CD8-positive, alpha-beta memory T cell (primary cell): ENCODE measurements at regions not wholly inside any gene's neighbourhood (a gene's known extent, or its start where the extent isn't known, plus 50 kb on each side); places are given as distances from the start of the nearest gene placed in this dataset.

Experiments
- CTCF ChIA-PET: fragments of 350-600 bp; sonication (Branson Sonifier 250); formaldehyde crosslinking; loops from one replicate; lab custom pipeline; 2021; ENCODE audit warnings: antibody characterized with exemption; lab: Charles Lee
- POLR2A ChIA-PET: fragments of 350-600 bp; sonication (Branson Sonifier 250); formaldehyde crosslinking; loops from one replicate; lab custom pipeline; 2021; ENCODE audit warnings: antibody characterized with exemption; lab: Charles Lee
- DNase-seq, 5 donors: peaks; one replicate each; pipeline versions ENCODE4 v3.0.0 to v3.0.0-alpha.2; 2020 to 2022; ENCODE audit warnings: mixed read lengths in 1 of 5
- H3K27ac ChIP-seq: one replicate; pipeline ENCODE4 v1.7.0; 2013; ENCODE audit warnings: low read depth, mild to moderate bottlenecking, low read length, moderate library complexity
- H3K27me3 ChIP-seq: 2 replicates; pipeline ENCODE4 v1.7.0; 2013; ENCODE audit warnings: low read length, mild to moderate bottlenecking; ENCODE audit not compliant: insufficient read depth, poor library complexity, severe bottlenecking
- H3K36me3 ChIP-seq: 2 replicates; pipeline ENCODE4 v1.7.0; 2013; ENCODE audit warnings: mild to moderate bottlenecking, low read length, moderate library complexity; ENCODE audit not compliant: insufficient read depth
- H3K4me1 ChIP-seq: 2 replicates; pipeline ENCODE4 v1.7.0; 2013; ENCODE audit warnings: mild to moderate bottlenecking, low read length, moderate library complexity; ENCODE audit not compliant: insufficient read depth
- H3K4me3 ChIP-seq: 2 replicates; pipeline ENCODE4 v1.7.0; 2013; ENCODE audit warnings: mild to moderate bottlenecking, low read length
- H3K9me3 ChIP-seq: 2 replicates; pipeline ENCODE4 v1.7.0; 2013; ENCODE audit warnings: mild to moderate bottlenecking, low read length
- H3K27ac Mint-ChIP-seq, 8 donors: one replicate each; pipeline ENCODE4 v1.8.0; 2020 to 2021; ENCODE audit warnings: mixed read lengths in 8 of 8, mild to moderate bottlenecking in 6 of 8, inconsistent platforms in 3 of 8, moderate library complexity in 3 of 8
- H3K27me3 Mint-ChIP-seq, 2 donors: one replicate each; pipeline ENCODE4 v1.8.0; 2020 to 2021; ENCODE audit warnings: mixed read lengths in 2 of 2, mild to moderate bottlenecking in 1 of 2, moderate library complexity in 1 of 2
- H3K36me3 Mint-ChIP-seq, 3 donors: one replicate each; pipeline ENCODE4 v1.8.0; 2020 to 2021; ENCODE audit warnings: mixed read lengths in 3 of 3, inconsistent platforms in 1 of 3, mild to moderate bottlenecking in 1 of 3
- H3K4me1 Mint-ChIP-seq, 3 donors: one replicate each; pipeline ENCODE4 v1.8.0; 2020 to 2021; ENCODE audit warnings: mixed read lengths in 3 of 3, inconsistent platforms in 1 of 3, mild to moderate bottlenecking in 1 of 3
- H3K4me3 Mint-ChIP-seq, 7 donors: one replicate each; pipeline ENCODE4 v1.8.0; 2020 to 2021; ENCODE audit warnings: mixed read lengths in 7 of 7, mild to moderate bottlenecking in 6 of 7, moderate library complexity in 4 of 7, inconsistent platforms in 2 of 7
- H3K9me3 Mint-ChIP-seq, 5 donors: one replicate each; pipeline ENCODE4 v1.8.0; 2020 to 2022; ENCODE audit warnings: mixed read lengths in 5 of 5, mild to moderate bottlenecking in 3 of 5, moderate library complexity in 2 of 5, inconsistent platforms in 1 of 5

DNA sequence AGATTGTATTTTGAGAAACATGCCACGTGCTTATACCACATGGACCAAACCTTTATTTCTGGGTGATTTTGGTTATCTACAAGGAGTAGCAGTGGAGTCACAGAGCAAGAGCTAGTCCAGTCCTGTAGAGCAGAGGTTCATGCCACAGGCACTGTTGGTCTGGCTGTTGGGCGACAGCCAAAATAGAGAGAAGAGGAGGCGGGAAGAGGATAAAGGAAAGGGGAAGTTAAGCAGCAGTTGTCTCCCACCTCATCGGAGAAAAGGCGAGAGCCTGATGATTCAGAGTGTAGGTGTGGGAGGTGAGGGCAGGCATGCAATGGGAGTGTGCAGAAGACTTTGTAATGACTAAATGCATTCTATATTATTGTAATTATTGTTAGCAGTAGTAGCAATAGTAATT, 237.5 kb upstream of the ROPN1 start:
- no peaks in the 10 kb centered on the region for H3K4me1 Mint-ChIP-seq

DNA sequence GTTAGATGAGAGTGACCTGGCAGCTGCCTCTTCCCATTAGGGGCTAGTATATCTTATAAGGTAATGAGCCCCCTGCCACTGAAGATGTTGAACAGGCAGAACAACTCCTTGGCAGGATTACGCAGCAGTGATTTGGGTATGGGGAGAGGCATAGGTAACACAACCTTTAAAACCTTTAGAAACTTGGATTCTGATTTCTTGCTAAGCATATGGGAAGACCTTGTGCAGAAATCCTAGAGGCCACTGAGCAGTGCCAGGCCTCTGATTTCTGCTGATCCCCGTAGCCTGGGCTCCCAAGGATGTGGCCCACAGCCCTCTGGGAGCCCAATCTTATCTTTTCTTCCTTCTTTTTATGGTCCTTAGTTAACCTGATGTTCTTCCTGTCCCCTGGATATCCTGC, 237.9 kb upstream of the ROPN1 start:
- Histone ChIP-seq H3K9me3 (no peaks in the 10 kb centered on the region), H3K27ac (no peak overlapping the region), H3K4me1 (no peaks in the 10 kb centered on the region), H3K4me3 (no peak overlapping the region), H3K27me3 (no peaks in the 10 kb centered on the region), H3K36me3 (no peaks in the 10 kb centered on the region)
- peaks cover 13 to 18% of the 10 kb centered on the region in 2 donors for H3K27me3 Mint-ChIP-seq
- ChIA-PET POLR2A (no interaction called here), CTCF (no interaction called here)
- no peak for DNase-seq
- H3K36me3 Mint-ChIP-seq, result no peaks in the 10 kb centered on the region
- no peak overlapping the region for H3K4me3 Mint-ChIP-seq
- H3K27ac Mint-ChIP-seq, result no peak overlapping the region
- H3K9me3 Mint-ChIP-seq, result peaks cover 0 to 3% (median 0%) of the 10 kb centered on the region in 5 donors
- no peaks in the 10 kb centered on the region for H3K4me1 Mint-ChIP-seq

More for the DNA sequence above, 237.5 kb upstream of the ROPN1 start:
- Mint-ChIP-seq H3K27me3 (peaks cover 13 to 15% of the 10 kb centered on the region in 2 donors), H3K4me3 (no peak overlapping the region), H3K36me3 (no peaks in the 10 kb centered on the region), H3K27ac (no peak overlapping the region), H3K9me3 (peaks cover 0 to 3% (median 0%) of the 10 kb centered on the region in 5 donors)
- Histone ChIP-seq H3K27ac (no peak overlapping the region), H3K27me3 (no peaks in the 10 kb centered on the region), H3K36me3 (no peaks in the 10 kb centered on the region), H3K9me3 (no peaks in the 10 kb centered on the region), H3K4me3 (no peak overlapping the region), H3K4me1 (no peaks in the 10 kb centered on the region)
- CTCF ChIA-PET, result no interaction called here
- POLR2A ChIA-PET, result no interaction called here
- DNase-seq, result no peak

GRCh38 chr3:124230432-124230831, 238.5 kb upstream of the ROPN1 start:
- Histone ChIP-seq H3K4me1 (no peaks in the 10 kb centered on the region), H3K4me3 (no peak overlapping the region), H3K9me3 (no peaks in the 10 kb centered on the region), H3K27me3 (no peaks in the 10 kb centered on the region), H3K27ac (no peak overlapping the region), H3K36me3 (no peaks in the 10 kb centered on the region)
- Mint-ChIP-seq H3K36me3 (no peaks in the 10 kb centered on the region), H3K27ac (no peak overlapping the region), H3K27me3 (peaks cover 13 to 19% of the 10 kb centered on the region in 2 donors), H3K4me1 (no peaks in the 10 kb centered on the region), H3K9me3 (peaks cover 0 to 3% (median 0%) of the 10 kb centered on the region in 5 donors), H3K4me3 (no peak overlapping the region)
- DNase-seq, result no peak
- ChIA-PET POLR2A (no interaction called here), CTCF (no interaction called here)

DNA sequence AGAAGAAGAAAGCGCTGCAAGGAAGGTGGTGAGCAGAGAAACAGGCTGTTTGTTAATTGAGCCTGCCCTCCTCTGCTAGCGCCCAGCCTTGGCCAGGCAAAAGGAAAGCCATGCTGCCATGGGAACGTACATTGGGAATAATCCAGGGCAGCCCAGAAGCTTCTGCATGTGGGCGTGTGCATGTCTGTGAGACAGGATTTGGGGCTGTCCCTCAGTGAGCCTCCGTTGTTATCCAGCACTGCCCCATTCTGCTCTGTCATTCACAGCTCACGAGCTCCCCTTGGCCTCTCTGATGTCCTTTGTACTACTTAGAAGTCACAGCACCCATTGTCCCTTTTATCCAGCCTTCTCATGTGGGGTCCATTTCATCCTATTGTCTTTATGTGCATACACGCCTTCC, 239.1 kb upstream of the ROPN1 start:
- no peaks in the 10 kb centered on the region for H3K4me1 Mint-ChIP-seq
- Histone ChIP-seq H3K4me1 (no peaks in the 10 kb centered on the region), H3K36me3 (no peaks in the 10 kb centered on the region), H3K9me3 (no peaks in the 10 kb centered on the region), H3K27ac (no peak overlapping the region), H3K4me3 (no peak overlapping the region), H3K27me3 (no peaks in the 10 kb centered on the region)
- H3K27ac Mint-ChIP-seq, result no peak overlapping the region
- CTCF ChIA-PET, result no interaction called here
- no peak for DNase-seq
- peaks cover 0 to 3% (median 0%) of the 10 kb centered on the region in 5 donors for H3K9me3 Mint-ChIP-seq
- peaks cover 13 to 21% of the 10 kb centered on the region in 2 donors for H3K27me3 Mint-ChIP-seq
- POLR2A ChIA-PET, result no interaction called here
- H3K4me3 Mint-ChIP-seq, result no peak overlapping the region
- H3K36me3 Mint-ChIP-seq, result no peaks in the 10 kb centered on the region

DNA sequence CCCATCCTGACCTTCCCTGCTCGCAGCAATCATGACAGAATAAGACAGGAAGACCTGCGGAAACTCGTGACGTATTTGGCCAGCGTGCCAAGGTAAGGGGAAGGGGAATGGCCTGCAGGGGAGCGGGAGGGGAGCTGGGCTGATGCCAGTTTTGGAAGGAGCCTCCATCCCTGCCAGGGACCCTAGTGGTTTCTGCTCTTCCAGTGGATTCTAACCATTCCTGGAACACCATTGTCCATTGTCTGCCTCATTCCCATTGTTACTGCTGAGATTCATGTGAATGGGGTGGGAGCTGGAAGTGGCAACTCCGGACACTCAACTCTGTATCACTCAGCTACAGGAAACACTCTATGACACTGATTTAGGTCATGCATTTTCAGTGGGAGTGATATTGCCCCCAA, 242.9 kb upstream of the ROPN1 start:
- no peak for DNase-seq
- H3K4me3 Mint-ChIP-seq, result no peak overlapping the region
- H3K4me3 ChIP-seq, result no peak overlapping the region
- H3K36me3 Mint-ChIP-seq, result no peaks in the 10 kb centered on the region
- H3K4me1 Mint-ChIP-seq, result no peaks in the 10 kb centered on the region
- no peaks in the 10 kb centered on the region for H3K9me3 ChIP-seq
- peaks cover 0 to 1% (median 0%) of the 10 kb centered on the region in 5 donors for H3K9me3 Mint-ChIP-seq
- no peaks in the 10 kb centered on the region for H3K4me1 ChIP-seq
- ChIA-PET POLR2A (no interaction called here), CTCF (no interaction called here)
- H3K36me3 ChIP-seq, result no peaks in the 10 kb centered on the region
- peaks cover 13 to 18% of the 10 kb centered on the region in 2 donors for H3K27me3 Mint-ChIP-seq
- no peaks in the 10 kb centered on the region for H3K27me3 ChIP-seq
- H3K27ac Mint-ChIP-seq, result no peak overlapping the region
- H3K27ac ChIP-seq, result no peak overlapping the region

DNA sequence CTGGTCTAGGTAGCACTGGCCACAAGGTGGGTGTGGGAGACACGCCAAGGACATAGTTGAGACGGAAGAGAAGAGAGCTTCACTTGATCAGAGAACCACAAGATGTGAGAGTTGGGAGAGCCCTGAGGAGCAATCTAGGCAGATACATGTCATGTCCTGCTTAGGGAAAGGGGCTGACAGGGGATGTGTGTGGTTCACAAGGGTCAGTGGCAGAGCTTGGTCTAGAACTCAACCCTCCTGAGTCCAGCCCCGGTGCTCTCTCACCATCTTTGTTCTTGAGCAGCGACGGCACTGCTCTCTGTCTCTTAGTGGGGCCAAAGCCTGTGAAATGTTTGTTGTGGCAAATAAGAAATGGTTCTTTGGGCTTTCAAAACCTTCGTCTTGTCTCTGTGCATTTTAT, 243.5 kb upstream of the ROPN1 start:
- no peak overlapping the region for H3K27ac Mint-ChIP-seq
- H3K27me3 ChIP-seq, result no peaks in the 10 kb centered on the region
- H3K4me1 ChIP-seq, result no peaks in the 10 kb centered on the region
- no peak for DNase-seq
- no peaks in the 10 kb centered on the region for H3K9me3 Mint-ChIP-seq
- ChIA-PET CTCF (no interaction called here), POLR2A (no interaction called here)
- H3K4me1 Mint-ChIP-seq, result no peaks in the 10 kb centered on the region
- H3K36me3 ChIP-seq, result no peaks in the 10 kb centered on the region
- peaks cover 13 to 18% of the 10 kb centered on the region in 2 donors for H3K27me3 Mint-ChIP-seq
- no peak overlapping the region for H3K4me3 ChIP-seq
- no peaks in the 10 kb centered on the region for H3K36me3 Mint-ChIP-seq
- H3K27ac ChIP-seq, result no peak overlapping the region
- H3K9me3 ChIP-seq, result no peaks in the 10 kb centered on the region
- no peak overlapping the region for H3K4me3 Mint-ChIP-seq

- no peak overlapping the region for H3K27ac ChIP-seq
- DNase-seq, result no peak
- peaks cover 0 to 2% (median 0%) of the 10 kb centered on the region in 5 donors for H3K9me3 Mint-ChIP-seq
- H3K4me1 Mint-ChIP-seq, result no peaks in the 10 kb centered on the region
- no peaks in the 10 kb centered on the region for H3K9me3 ChIP-seq
- ChIA-PET CTCF (no interaction called here), POLR2A (no interaction called here)
- H3K4me3 ChIP-seq, result no peak overlapping the region
- H3K4me1 ChIP-seq, result no peaks in the 10 kb centered on the region
- H3K4me3 Mint-ChIP-seq, result no peak overlapping the region
- H3K27me3 Mint-ChIP-seq, result peaks cover 0 to 3% of the 10 kb centered on the region in 2 donors
- no peaks in the 10 kb centered on the region for H3K36me3 ChIP-seq
- H3K36me3 Mint-ChIP-seq, result no peaks in the 10 kb centered on the region
- H3K27ac Mint-ChIP-seq, result no peak overlapping the region
- no peaks in the 10 kb centered on the region for H3K27me3 ChIP-seq
Observed at GRCh38 chr3:124243177-124243859, 251.4 kb upstream of the ROPN1 start.

- H3K27ac Mint-ChIP-seq, result no peak overlapping the region
- H3K27me3 ChIP-seq, result no peaks in the 10 kb centered on the region
- H3K36me3 Mint-ChIP-seq, result no peaks in the 10 kb centered on the region
- ChIA-PET CTCF (no interaction called here), POLR2A (no interaction called here)
- no peak overlapping the region for H3K4me3 ChIP-seq
- no peak overlapping the region for H3K27ac ChIP-seq
- H3K4me1 ChIP-seq, result no peaks in the 10 kb centered on the region
- no peak overlapping the region for H3K4me3 Mint-ChIP-seq
- H3K27me3 Mint-ChIP-seq, result peaks cover 13 to 17% of the 10 kb centered on the region in 2 donors
- peaks cover 0 to 2% (median 0%) of the 10 kb centered on the region in 5 donors for H3K9me3 Mint-ChIP-seq
- DNase-seq, result no peak
- no peaks in the 10 kb centered on the region for H3K36me3 ChIP-seq
- H3K9me3 ChIP-seq, result no peaks in the 10 kb centered on the region
- no peaks in the 10 kb centered on the region for H3K4me1 Mint-ChIP-seq
Observed at GRCh38 chr3:124246376-124246775, 254.5 kb upstream of the ROPN1 start.
